Fibroblast of mammary gland (primary cell): ENCODE measurements at regions not wholly inside any gene's neighbourhood (a gene's known extent, or its start where the extent isn't known, plus 50 kb on each side); places are given as distances from the start of the nearest gene placed in this dataset.

ENCODE experiments used
- DNase-seq: peaks from one replicate; pipeline ENCODE4 v3.0.0-alpha.2; 2010; ENCODE audit warnings: low read depth
- H3K4me3 ChIP-seq: 2 replicates; pipeline ENCODE4 v1.5.1; 2011; ENCODE audit warnings: low read depth, mild to moderate bottlenecking, low read length, moderate library complexity; ENCODE audit not compliant: control insufficient read depth
- TF ChIP-seq, protein P1 (sequence below): conservative IDR thresholded peaks from 2 replicates; pipeline ENCODE4 v1.5.1; 2011; ENCODE audit warnings: low read depth, low read length, inconsistent platforms; ENCODE audit not compliant: control insufficient read depth, insufficient read depth

GRCh38 chr13:76769271-76769791, 116.9 kb downstream of the KCTD12 start:
- DNase-seq = no peak
- no peak overlapping the region for H3K4me3 ChIP-seq
- TF ChIP-seq, protein P1, sequence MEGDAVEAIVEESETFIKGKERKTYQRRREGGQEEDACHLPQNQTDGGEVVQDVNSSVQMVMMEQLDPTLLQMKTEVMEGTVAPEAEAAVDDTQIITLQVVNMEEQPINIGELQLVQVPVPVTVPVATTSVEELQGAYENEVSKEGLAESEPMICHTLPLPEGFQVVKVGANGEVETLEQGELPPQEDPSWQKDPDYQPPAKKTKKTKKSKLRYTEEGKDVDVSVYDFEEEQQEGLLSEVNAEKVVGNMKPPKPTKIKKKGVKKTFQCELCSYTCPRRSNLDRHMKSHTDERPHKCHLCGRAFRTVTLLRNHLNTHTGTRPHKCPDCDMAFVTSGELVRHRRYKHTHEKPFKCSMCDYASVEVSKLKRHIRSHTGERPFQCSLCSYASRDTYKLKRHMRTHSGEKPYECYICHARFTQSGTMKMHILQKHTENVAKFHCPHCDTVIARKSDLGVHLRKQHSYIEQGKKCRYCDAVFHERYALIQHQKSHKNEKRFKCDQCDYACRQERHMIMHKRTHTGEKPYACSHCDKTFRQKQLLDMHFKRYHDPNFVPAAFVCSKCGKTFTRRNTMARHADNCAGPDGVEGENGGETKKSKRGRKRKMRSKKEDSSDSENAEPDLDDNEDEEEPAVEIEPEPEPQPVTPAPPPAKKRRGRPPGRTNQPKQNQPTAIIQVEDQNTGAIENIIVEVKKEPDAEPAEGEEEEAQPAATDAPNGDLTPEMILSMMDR = no peak

DNA sequence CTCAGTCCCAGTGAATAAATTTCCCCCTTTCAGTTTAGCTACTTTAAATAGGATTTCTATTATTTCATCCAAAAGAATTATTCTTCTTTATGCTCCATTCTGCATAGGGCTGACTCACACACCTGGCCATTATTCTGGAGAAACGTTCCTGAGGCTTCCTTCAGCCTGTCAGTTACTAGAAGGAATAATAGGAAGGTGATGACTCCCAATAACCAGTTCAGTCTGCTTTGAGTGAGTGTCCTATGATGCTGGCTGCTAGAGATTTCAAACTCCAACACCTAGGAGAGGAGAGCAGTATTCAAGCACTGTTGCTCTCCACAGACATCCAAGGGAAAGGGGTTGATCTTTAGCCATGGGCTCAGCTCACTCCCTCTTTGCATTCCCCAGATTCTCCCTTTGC, 117.8 kb downstream of the KCTD12 start:
- TF ChIP-seq, protein P1 = no peak
- no peak for DNase-seq

DNA sequence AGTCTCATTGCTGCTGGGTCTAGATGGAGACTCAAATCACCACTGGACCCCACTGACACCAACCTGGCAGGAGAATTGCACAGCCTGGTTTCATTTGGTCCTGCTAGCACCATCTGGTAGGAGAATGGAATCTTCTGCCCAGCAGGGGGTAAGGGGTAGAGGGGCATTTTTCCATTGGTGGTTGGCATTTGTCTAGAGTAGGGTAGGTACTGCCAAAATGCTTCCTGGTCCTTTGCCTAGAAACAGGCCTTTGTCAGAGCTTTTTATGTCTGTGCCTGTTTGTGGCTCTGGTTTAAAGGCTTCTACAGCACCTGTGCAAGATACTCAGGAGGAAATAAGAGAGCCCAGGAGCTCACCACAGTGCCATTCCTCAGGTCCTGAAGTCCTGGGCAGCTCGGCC, 121.3 kb downstream of the KCTD12 start:
- no peak overlapping the region for H3K4me3 ChIP-seq
- TF ChIP-seq, protein P1 = no peak
- no peak for DNase-seq

More for the DNA sequence above, 117.8 kb downstream of the KCTD12 start:
- no peak overlapping the region for H3K4me3 ChIP-seq

GRCh38 chr13:76764429-76764828, 121.8 kb downstream of the KCTD12 start:
- H3K4me3 ChIP-seq = no peak overlapping the region
- peak; percentile 80 for DNase-seq
- TF ChIP-seq, protein P1 = no peak

DNA sequence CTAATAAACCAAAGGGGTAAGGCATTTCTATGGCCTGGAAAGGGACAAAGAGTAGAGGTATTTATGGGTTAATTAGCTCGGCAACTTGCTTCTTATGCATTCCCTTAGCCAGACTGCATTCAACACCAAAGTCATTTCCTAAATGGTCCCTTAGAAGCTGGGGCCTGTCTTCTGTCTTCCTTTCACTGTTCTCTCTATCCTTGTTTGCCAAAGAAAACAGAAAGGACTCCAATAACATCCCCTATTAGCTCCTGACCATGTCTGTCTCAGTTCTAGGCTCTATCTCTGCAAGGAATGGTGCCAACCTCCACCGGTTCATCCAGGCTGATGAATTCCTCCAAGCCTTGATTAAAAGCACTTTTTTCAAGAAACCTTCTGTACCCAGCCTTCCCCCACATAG, 123.5 kb downstream of the KCTD12 start:
- DNase-seq = no peak
- TF ChIP-seq, protein P1 = no peak

GRCh38 chr13:76759877-76760276, 126.3 kb downstream of the KCTD12 start:
- no peak for DNase-seq

More for the DNA sequence above, 123.5 kb downstream of the KCTD12 start:
- no peak overlapping the region for H3K4me3 ChIP-seq

More at GRCh38 chr13:76759877-76760276, 126.3 kb downstream of the KCTD12 start:
- no peak overlapping the region for H3K4me3 ChIP-seq
- TF ChIP-seq, protein P1 = no peak
